HepG2 (cell line): ENCODE measurements at regions not wholly inside any gene's neighbourhood (a gene's known extent, or its start where the extent isn't known, plus 50 kb on each side); places are given as distances from the start of the nearest gene placed in this dataset.

Experiments used
- ATAC-seq: fragments of 200-7000 bp; cut with Tn5 transposase; 3 replicates; pipeline ENCODE4 v1.9.1; 2020; ENCODE audit warnings: mild to moderate bottlenecking, moderate library complexity
- BruUV-seq: library from RNA; stranded (reverse); fragments of 400-500 nt; replicated peaks from 2 replicates; lab custom pipeline; 2021; lab: Mats Ljungman, UMichigan
- CTCF ChIA-PET: fragments of 300-600 bp; formaldehyde crosslinking; extraction: SDS; loops from one replicate; lab custom pipeline; 2021; ENCODE audit warnings: low total read pairs, inconsistent platforms, low intra/inter-chr PET ratio; lab: Yijun Ruan, JAX
- POLR2A ChIA-PET: fragments of 350-600 bp; sonication (Branson Sonifier 250); formaldehyde crosslinking; loops from one replicate; lab custom pipeline; 2020; ENCODE audit warnings: antibody characterized with exemption, inconsistent platforms; lab: Yijun Ruan, JAX
- DNase-seq: peaks from one replicate; pipeline ENCODE4 v3.0.0-alpha.2; 2015; ENCODE audit warnings: low spot score
- FAIRE-seq: peaks from 3 replicates; lab custom pipeline; 2011; peaks lifted over from hg19 to GRCh38; lab: Jason Lieb, UNC
- H2AFZ ChIP-seq: one replicate; pipeline ENCODE4 v1.6.1; 2011; ENCODE audit warnings: low read length, inconsistent platforms
- H3K27ac ChIP-seq: fragments of 300-600 bp; 3 replicates; pipeline ENCODE4 v1.8.0; 2011; ENCODE audit warnings: mixed run types, mild to moderate bottlenecking, mixed read lengths, low read length, inconsistent platforms; ENCODE audit not compliant: insufficient read depth; ENCODE audit errors: extremely low read length
- H3K27me3 ChIP-seq, 2 experiments: fragments of 200-600 bp in 1 of 2; 2 replicates in 1 of 2; 3 replicates in 1 of 2; pipeline versions ENCODE4 v1.6.0 to v1.8.0; 2011; ENCODE audit warnings: low read length in 2 of 2, mild to moderate bottlenecking in 2 of 2, moderate library complexity in 2 of 2, inconsistent platforms in 1 of 2; ENCODE audit not compliant: insufficient read depth in 2 of 2, control insufficient read depth in 1 of 2
- H3K36me3 ChIP-seq, 2 experiments: fragments of 200-600 bp in 1 of 2; replicated peaks in 1 of 2; 2 replicates in 1 of 2; 3 replicates in 1 of 2; pipeline versions ENCODE4 v1.5.1 to v1.8.0; 2011; ENCODE audit warnings: low read length in 2 of 2, inconsistent platforms in 1 of 2; ENCODE audit not compliant: insufficient read depth in 2 of 2, control insufficient read depth in 1 of 2
- H3K4me1 ChIP-seq: 2 replicates; pipeline ENCODE4 v1.5.1; 2012; ENCODE audit warnings: low read length, inconsistent platforms; ENCODE audit not compliant: insufficient read depth
- H3K4me2 ChIP-seq: 2 replicates; pipeline ENCODE4 v1.6.0; 2011; ENCODE audit warnings: low read depth, low read length, inconsistent platforms
- H3K4me3 ChIP-seq, 3 experiments: fragments of 200-600 bp in 1 of 3; sonication (generic), shearing (Covaris generic) in 1 of 3; replicated peaks in 1 of 3; 2 replicates each; pipeline ENCODE4 v1.5.1; 2011 to 2016; ENCODE audit warnings: low read length in 3 of 3, inconsistent platforms in 2 of 3, low read depth in 2 of 3, mild to moderate bottlenecking in 2 of 3, control low read depth in 1 of 3, mixed read lengths in 1 of 3; ENCODE audit not compliant: insufficient read depth in 1 of 3
- H3K79me2 ChIP-seq: one replicate; pipeline ENCODE4 v1.6.1; 2011; ENCODE audit warnings: low read length, inconsistent platforms; ENCODE audit not compliant: insufficient read depth
- H3K9ac ChIP-seq: 2 replicates; pipeline ENCODE4 v1.6.0; 2011; ENCODE audit warnings: mild to moderate bottlenecking, low read depth, low read length, inconsistent platforms; ENCODE audit not compliant: insufficient read depth
- H3K9me3 ChIP-seq: 2 replicates; pipeline ENCODE4 v1.5.1; 2012; ENCODE audit warnings: mild to moderate bottlenecking, low read length
- H4K20me1 ChIP-seq: 2 replicates; pipeline ENCODE4 v1.6.0; 2011; ENCODE audit warnings: inconsistent platforms, mild to moderate bottlenecking, low read length, moderate library complexity; ENCODE audit not compliant: insufficient read depth
- ARNT2 ChIP-seq: sonication (generic); formaldehyde crosslinking; IDR thresholded peaks from 2 replicates; pipeline ENCODE4 v1.8.0; 2022; ENCODE audit warnings: mild to moderate bottlenecking, low read depth, missing genetic modification reagents, moderate library complexity
- NAIF1 ChIP-seq: sonication (generic); formaldehyde crosslinking; IDR thresholded peaks from 2 replicates; pipeline ENCODE4 v1.5.0; 2020; ENCODE audit warnings: mild to moderate bottlenecking, missing genetic modification reagents, borderline replicate concordance
- NFIC ChIP-seq: IDR thresholded peaks from 2 replicates; pipeline ENCODE4 v1.6.1; 2012; ENCODE audit warnings: mild to moderate bottlenecking, low read length, inconsistent platforms
- NFYC ChIP-seq: IDR thresholded peaks from 2 replicates; pipeline ENCODE4 v1.6.1; 2016; ENCODE audit warnings: missing genetic modification reagents, missing compliant biosample characterization
- ONECUT2 ChIP-seq: sonication (generic); formaldehyde crosslinking; IDR thresholded peaks from 2 replicates; pipeline ENCODE4 v1.4.0; 2020; ENCODE audit warnings: missing genetic modification reagents
- PITX1 ChIP-seq: sonication (generic); formaldehyde crosslinking; IDR thresholded peaks from 2 replicates; pipeline ENCODE4 v1.5.1; 2020; ENCODE audit warnings: mild to moderate bottlenecking, missing genetic modification reagents
- WGBS: methylation state at CpG from one replicate; pipeline ENCODE4 v1.1.6; 2017; ENCODE audit warnings: low lambda C conversion rate; 5-methylcytosine and 5-hydroxymethylcytosine counted together
- in situ Hi-C: cut with HindIII; loops from 2 replicates; pipeline ENCODE4 v1.10.0; 2017; ENCODE audit warnings: low pct_unique_long_range_greater_than_20kb; ENCODE audit not compliant: extremely low pct_ligation_motif_present
- intact Hi-C: fragments of 100-400 bp; cut with micrococcal nuclease; formaldehyde crosslinking; loops from one replicate; pipeline ENCODE4 v1.10.0; 2022; ENCODE audit not compliant: unreplicated experiment
- TF ChIP-seq, protein P1 (sequence below): sonication (generic); formaldehyde crosslinking; IDR thresholded peaks from 2 replicates; pipeline ENCODE4 v1.5.1; 2020; ENCODE audit warnings: mild to moderate bottlenecking, missing genetic modification reagents, borderline replicate concordance
- TF ChIP-seq, protein P2 (sequence below), 2 experiments: sonication (generic) in 1 of 2; formaldehyde crosslinking in 1 of 2; IDR thresholded peaks; 2 replicates each; pipeline versions ENCODE4 v1.4.0 to v1.6.1; 2016 to 2020; ENCODE audit warnings: borderline replicate concordance in 1 of 2, low read depth in 1 of 2, mild to moderate bottlenecking in 1 of 2, missing genetic modification reagents in 1 of 2

GRCh38 chrX:20394451-20394850, 127.7 kb upstream of the RPS6KA3 start:
- no TSS peak for BruUV-seq
- DNase-seq (no peak), ATAC-seq (no peak), FAIRE-seq (no peak)
- CTCF ChIA-PET, result no interaction called here
- no peaks in the 10 kb centered on the region for H3K36me3 ChIP-seq
- in situ Hi-C loops, result no loop called here
- POLR2A ChIA-PET, result interaction anchor here (1.2 to 2.2 kb wide), 4 partner anchors 33 to 123 kb away, joined by 3 to 19 read pairs (median 6); no protein-coding TSS in a partner anchor
- H3K27ac ChIP-seq, result peak overlapping the region; percentile 49
- H3K4me3 ChIP-seq, result no peak overlapping the region
- no peaks in the 10 kb centered on the region for H3K9me3 ChIP-seq
- 85% methylated on average over 4 of the region's 4 CpGs for WGBS
- no peak overlapping the region for H3K4me2 ChIP-seq
- intact Hi-C loops, result no loop called here
- peaks cover 61% of the 10 kb centered on the region for H3K4me1 ChIP-seq
- H3K79me2 ChIP-seq, result no peaks in the 10 kb centered on the region
- no peak overlapping the region for H3K9ac ChIP-seq
- H4K20me1 ChIP-seq, result no peaks in the 10 kb centered on the region
- H3K27me3 ChIP-seq, result no peaks in the 10 kb centered on the region
- no peak overlapping the region for H2AFZ ChIP-seq
- TF ChIP-seq PITX1 (CRISPR knock-in tag) (no peak), NFYC (CRISPR knock-in tag) (no peak), NAIF1 (CRISPR knock-in tag) (no peak), ARNT2 (no peak), NFIC (no peak)

DNA sequence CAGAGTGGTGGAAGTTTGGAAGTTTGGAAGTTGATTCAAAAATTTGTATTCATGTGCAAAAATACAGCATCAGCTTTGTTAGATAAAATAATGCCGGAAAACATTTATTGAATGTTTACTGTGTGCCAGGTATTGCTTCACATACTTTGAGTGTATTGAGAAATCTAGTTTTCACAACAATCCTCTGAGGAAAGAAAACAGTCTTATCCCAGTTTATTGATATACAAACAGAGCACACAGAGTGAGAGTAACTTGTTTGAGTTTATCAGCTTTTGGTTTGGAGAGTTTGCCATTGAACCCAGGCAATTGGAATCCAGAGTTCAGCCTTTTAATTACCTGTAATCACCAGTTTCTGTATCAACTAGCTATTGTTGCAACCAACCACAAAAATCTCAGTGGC, 127.2 kb upstream of the RPS6KA3 start:
- Histone ChIP-seq H2AFZ (no peak overlapping the region), H3K4me1 (peaks cover 56% of the 10 kb centered on the region), H4K20me1 (no peaks in the 10 kb centered on the region), H3K9me3 (no peaks in the 10 kb centered on the region), H3K4me2 (no peak overlapping the region), H3K79me2 (no peaks in the 10 kb centered on the region), H3K4me3 (no peak overlapping the region), H3K27me3 (no peaks in the 10 kb centered on the region), H3K36me3 (no peaks in the 10 kb centered on the region), H3K9ac (no peak overlapping the region), H3K27ac (peak overlapping the region; percentile 49)
- peak; percentile 59 for FAIRE-seq
- WGBS, result 8% methylated on average over 1 of the region's 1 CpG
- CTCF ChIA-PET, result no interaction called here
- no TSS peak for BruUV-seq
- DNase-seq, result peak; percentile 27
- POLR2A ChIA-PET, result interaction anchor here (1.2 to 2.2 kb wide), 4 partner anchors 32 to 123 kb away, joined by 3 to 19 read pairs (median 6); no protein-coding TSS in a partner anchor
- intact Hi-C loops, result no loop called here
- ATAC-seq, result peak; percentile 59
- in situ Hi-C loops, result no loop called here
- TF ChIP-seq, protein P1, sequence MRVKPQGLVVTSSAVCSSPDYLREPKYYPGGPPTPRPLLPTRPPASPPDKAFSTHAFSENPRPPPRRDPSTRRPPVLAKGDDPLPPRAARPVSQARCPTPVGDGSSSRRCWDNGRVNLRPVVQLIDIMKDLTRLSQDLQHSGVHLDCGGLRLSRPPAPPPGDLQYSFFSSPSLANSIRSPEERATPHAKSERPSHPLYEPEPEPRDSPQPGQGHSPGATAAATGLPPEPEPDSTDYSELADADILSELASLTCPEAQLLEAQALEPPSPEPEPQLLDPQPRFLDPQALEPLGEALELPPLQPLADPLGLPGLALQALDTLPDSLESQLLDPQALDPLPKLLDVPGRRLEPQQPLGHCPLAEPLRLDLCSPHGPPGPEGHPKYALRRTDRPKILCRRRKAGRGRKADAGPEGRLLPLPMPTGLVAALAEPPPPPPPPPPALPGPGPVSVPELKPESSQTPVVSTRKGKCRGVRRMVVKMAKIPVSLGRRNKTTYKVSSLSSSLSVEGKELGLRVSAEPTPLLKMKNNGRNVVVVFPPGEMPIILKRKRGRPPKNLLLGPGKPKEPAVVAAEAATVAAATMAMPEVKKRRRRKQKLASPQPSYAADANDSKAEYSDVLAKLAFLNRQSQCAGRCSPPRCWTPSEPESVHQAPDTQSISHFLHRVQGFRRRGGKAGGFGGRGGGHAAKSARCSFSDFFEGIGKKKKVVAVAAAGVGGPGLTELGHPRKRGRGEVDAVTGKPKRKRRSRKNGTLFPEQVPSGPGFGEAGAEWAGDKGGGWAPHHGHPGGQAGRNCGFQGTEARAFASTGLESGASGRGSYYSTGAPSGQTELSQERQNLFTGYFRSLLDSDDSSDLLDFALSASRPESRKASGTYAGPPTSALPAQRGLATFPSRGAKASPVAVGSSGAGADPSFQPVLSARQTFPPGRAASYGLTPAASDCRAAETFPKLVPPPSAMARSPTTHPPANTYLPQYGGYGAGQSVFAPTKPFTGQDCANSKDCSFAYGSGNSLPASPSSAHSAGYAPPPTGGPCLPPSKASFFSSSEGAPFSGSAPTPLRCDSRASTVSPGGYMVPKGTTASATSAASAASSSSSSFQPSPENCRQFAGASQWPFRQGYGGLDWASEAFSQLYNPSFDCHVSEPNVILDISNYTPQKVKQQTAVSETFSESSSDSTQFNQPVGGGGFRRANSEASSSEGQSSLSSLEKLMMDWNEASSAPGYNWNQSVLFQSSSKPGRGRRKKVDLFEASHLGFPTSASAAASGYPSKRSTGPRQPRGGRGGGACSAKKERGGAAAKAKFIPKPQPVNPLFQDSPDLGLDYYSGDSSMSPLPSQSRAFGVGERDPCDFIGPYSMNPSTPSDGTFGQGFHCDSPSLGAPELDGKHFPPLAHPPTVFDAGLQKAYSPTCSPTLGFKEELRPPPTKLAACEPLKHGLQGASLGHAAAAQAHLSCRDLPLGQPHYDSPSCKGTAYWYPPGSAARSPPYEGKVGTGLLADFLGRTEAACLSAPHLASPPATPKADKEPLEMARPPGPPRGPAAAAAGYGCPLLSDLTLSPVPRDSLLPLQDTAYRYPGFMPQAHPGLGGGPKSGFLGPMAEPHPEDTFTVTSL (CRISPR knock-in tag), result peak; percentile 40; the same call in 1 of the 2 replicates
- TF ChIP-seq, protein P2, sequence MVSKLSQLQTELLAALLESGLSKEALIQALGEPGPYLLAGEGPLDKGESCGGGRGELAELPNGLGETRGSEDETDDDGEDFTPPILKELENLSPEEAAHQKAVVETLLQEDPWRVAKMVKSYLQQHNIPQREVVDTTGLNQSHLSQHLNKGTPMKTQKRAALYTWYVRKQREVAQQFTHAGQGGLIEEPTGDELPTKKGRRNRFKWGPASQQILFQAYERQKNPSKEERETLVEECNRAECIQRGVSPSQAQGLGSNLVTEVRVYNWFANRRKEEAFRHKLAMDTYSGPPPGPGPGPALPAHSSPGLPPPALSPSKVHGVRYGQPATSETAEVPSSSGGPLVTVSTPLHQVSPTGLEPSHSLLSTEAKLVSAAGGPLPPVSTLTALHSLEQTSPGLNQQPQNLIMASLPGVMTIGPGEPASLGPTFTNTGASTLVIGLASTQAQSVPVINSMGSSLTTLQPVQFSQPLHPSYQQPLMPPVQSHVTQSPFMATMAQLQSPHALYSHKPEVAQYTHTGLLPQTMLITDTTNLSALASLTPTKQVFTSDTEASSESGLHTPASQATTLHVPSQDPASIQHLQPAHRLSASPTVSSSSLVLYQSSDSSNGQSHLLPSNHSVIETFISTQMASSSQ (IDR thresholded peaks at IDR 0.05; ENCODE audit: low read depth), result 0 out of 2 replicates have a peak, but pooled peaks have one; percentile 23
- TF ChIP-seq, protein P2 (CRISPR knock-in tag; IDR thresholded peaks at IDR 0.05; ENCODE audit: borderline replicate concordance), result no peak
- peak; percentile 33; the same call in 1 of the 2 replicates for TF ChIP-seq ONECUT2 (CRISPR knock-in tag)
